ENCODE measurements at regions not wholly inside any gene's neighbourhood (a gene's known extent, or its start where the extent isn't known, plus 50 kb on each side); places are given as distances from the start of the nearest gene placed in this dataset.

- Mint-ChIP-seq H3K36me3 (no peaks in the 10 kb centered on the region), H3K4me3 (no peak overlapping the region), H3K4me1 (no peaks in the 10 kb centered on the region), H3K27ac (no peak overlapping the region), H3K27me3 (no peaks in the 10 kb centered on the region), H3K9me3 (peaks cover 3% of the 10 kb centered on the region)
- no peak for DNase-seq
These were observed 348.6 kb upstream of the ANO3 start for GRCh38 chr11:25983280-25983679.

DNA sequence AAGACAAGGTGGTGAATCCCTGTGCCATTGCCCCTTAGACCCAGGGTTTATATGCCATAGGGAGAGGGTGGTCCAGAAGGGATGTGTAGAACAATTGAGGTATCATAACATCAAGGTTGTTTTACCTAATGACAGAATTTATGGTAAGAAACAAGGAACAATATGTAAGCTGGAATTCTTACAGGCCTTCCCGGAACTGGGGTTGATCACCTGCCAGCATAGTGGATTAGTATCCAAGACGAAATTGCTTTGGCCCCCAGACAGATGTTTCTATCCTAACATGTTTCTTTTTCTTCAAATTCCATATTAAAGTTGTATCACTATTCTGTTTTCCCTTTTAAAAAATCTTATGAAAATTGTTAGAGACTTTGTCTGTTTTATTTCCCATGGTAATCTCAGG, 343.8 kb upstream of the ANO3 start:
- no peak for DNase-seq
- peaks cover 2% of the 10 kb centered on the region for H3K9me3 Mint-ChIP-seq
- H3K4me1 Mint-ChIP-seq: no peaks in the 10 kb centered on the region
- no peaks in the 10 kb centered on the region for H3K27me3 Mint-ChIP-seq
- no peak overlapping the region for H3K4me3 Mint-ChIP-seq
- H3K27ac Mint-ChIP-seq: no peak overlapping the region
- no peaks in the 10 kb centered on the region for H3K36me3 Mint-ChIP-seq

DNA sequence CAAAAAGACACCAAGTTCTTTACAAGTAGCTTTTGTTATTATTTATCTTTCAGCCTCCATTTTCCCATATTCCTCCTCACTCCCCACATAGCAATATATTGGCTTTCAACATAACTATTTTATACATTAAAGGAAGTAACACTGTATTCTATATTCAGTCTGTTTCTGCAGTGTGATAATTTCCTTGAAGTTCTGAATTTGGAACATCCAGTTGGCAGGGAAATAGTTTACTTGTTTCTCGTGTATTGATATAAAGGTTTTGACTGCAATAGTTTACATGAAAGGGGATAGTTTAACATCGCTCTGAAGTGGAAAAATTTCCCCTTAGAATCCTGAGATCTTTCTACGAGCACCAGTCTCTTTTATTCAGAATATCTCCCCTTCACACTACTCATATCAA, 341.5 kb upstream of the ANO3 start:
- no peak overlapping the region for H3K4me3 Mint-ChIP-seq
- H3K4me1 Mint-ChIP-seq: no peaks in the 10 kb centered on the region
- no peaks in the 10 kb centered on the region for H3K27me3 Mint-ChIP-seq
- peaks cover 2% of the 10 kb centered on the region for H3K9me3 Mint-ChIP-seq
- H3K36me3 Mint-ChIP-seq: no peaks in the 10 kb centered on the region
- H3K27ac Mint-ChIP-seq: no peak overlapping the region
- DNase-seq: no peak

DNA sequence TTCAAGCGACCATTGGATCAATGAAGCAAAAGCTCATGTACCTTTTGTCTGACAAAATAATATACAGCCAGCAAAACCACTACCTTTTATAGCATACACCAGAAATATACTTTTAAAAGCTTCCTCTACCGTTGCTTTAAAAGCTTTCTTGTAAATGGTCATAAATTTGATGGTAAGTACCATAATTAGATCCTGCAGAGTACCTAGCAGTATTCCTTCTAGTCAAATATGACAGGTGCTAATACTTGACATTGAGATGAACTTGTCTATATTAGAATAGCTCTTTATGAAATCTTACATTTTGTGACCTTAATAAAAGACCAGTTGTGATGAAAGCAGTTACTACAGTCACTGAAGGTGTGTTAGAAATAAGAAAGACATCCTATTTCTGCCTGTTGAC, 340.5 kb upstream of the ANO3 start:
- no peak overlapping the region for H3K27ac Mint-ChIP-seq
- H3K36me3 Mint-ChIP-seq: no peaks in the 10 kb centered on the region
- H3K4me3 Mint-ChIP-seq: no peak overlapping the region
- no peaks in the 10 kb centered on the region for H3K27me3 Mint-ChIP-seq
- H3K4me1 Mint-ChIP-seq: no peaks in the 10 kb centered on the region
- H3K9me3 Mint-ChIP-seq: peaks cover 2% of the 10 kb centered on the region
- DNase-seq: no peak

DNA sequence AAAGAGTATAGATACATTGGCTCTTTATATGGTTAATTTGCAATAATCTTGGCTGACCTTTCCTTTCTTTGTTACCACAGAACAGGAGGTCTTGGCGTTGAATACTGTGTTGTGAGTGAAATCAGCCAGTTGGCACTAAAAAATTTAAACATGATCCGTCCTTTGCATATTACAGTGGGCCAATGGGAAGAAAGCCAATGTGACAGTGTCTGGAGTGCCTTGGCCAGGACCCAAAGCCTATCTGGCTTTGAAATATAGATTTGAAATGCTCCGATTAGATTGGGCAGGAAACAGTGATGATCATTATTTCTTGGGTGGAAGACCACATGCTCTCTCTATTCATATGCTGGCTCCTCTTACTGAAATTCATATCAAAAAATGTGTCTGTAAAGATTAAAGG, 339.6 kb upstream of the ANO3 start:
- Mint-ChIP-seq H3K36me3 (no peaks in the 10 kb centered on the region), H3K27ac (no peak overlapping the region), H3K27me3 (no peaks in the 10 kb centered on the region), H3K4me3 (no peak overlapping the region), H3K9me3 (peaks cover 2% of the 10 kb centered on the region), H3K4me1 (no peaks in the 10 kb centered on the region)
- DNase-seq: no peak

GRCh38 chr11:25993016-25993415, 338.9 kb upstream of the ANO3 start:
- no peak overlapping the region for H3K4me3 Mint-ChIP-seq

DNA sequence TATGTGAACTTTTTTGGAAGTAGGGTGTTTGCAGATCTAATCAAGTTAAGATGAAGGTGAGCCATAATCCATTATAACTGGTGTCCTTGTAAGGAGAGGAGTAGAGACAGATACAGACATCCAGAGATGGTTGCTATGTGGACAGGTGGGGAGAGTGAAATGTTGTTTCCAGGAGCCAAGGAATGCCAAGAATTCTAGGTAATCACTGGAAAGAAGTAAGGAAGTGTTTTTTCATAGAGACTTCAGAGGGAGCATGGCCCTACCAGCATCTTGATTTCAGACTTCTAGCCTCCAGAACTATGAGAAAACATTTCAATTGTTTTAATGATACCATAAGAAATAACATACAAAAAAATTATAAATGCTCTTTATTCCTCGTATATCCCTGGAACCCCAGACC, 320.5 kb upstream of the ANO3 start:
- Mint-ChIP-seq H3K27me3 (no peaks in the 10 kb centered on the region), H3K9me3 (peaks cover 2% of the 10 kb centered on the region), H3K4me3 (no peak overlapping the region), H3K27ac (no peak overlapping the region), H3K36me3 (no peaks in the 10 kb centered on the region), H3K4me1 (no peaks in the 10 kb centered on the region)
- no peak for DNase-seq

More at GRCh38 chr11:25993016-25993415, 338.9 kb upstream of the ANO3 start:
- Mint-ChIP-seq H3K36me3 (no peaks in the 10 kb centered on the region), H3K27ac (no peak overlapping the region), H3K9me3 (peaks cover 2% of the 10 kb centered on the region), H3K27me3 (no peaks in the 10 kb centered on the region), H3K4me1 (no peaks in the 10 kb centered on the region)
- no peak for DNase-seq

DNA sequence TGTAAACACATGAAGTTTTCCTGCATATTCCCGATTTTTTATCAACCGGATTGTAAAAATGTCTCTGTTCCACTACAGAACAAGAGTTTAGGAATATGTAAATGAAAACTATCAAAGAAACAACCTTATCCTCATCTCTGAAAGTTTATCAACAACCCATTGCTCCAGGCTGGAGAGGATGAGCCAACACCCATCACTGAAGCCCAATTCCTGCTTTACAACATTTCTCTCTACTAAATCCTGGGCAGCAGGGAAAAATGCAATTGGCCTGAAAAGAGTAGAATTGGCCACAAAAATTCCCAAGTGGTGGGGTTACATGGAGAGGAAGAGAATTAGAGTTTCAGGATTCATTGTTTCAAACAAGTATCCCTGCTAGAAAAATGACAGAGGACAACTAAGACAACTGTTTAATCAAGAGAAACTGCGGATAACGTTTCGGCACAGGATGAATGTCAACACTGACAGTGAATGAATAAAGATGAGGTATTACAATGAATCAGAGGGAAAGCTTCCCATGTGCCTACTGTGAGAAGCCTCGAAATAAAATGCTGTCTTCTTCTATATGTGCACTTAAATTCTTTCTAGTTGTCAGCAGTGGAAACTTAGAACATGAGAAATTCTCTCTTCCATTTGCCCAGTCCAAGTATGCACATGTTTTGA, 317.3 kb upstream of the ANO3 start:
- Mint-ChIP-seq H3K36me3 (no peaks in the 10 kb centered on the region), H3K4me1 (no peaks in the 10 kb centered on the region), H3K4me3 (no peak overlapping the region), H3K27me3 (no peaks in the 10 kb centered on the region), H3K9me3 (no peaks in the 10 kb centered on the region), H3K27ac (no peak overlapping the region)
- DNase-seq: no peak

GRCh38 chr11:26017322-26017860, 314.5 kb upstream of the ANO3 start:
- Mint-ChIP-seq H3K27ac (no peak overlapping the region), H3K27me3 (no peaks in the 10 kb centered on the region), H3K9me3 (no peaks in the 10 kb centered on the region), H3K4me3 (no peak overlapping the region), H3K36me3 (no peaks in the 10 kb centered on the region), H3K4me1 (no peaks in the 10 kb centered on the region)
- DNase-seq: no peak

GRCh38 chr11:26017903-26018302, 314.0 kb upstream of the ANO3 start:
- Mint-ChIP-seq H3K4me3 (no peak overlapping the region), H3K9me3 (no peaks in the 10 kb centered on the region), H3K36me3 (no peaks in the 10 kb centered on the region), H3K27me3 (no peaks in the 10 kb centered on the region), H3K27ac (no peak overlapping the region), H3K4me1 (no peaks in the 10 kb centered on the region)
- DNase-seq: no peak

- H3K27ac Mint-ChIP-seq: no peak overlapping the region
- no peak for DNase-seq
- H3K4me3 Mint-ChIP-seq: no peak overlapping the region
- no peaks in the 10 kb centered on the region for H3K4me1 Mint-ChIP-seq
- no peaks in the 10 kb centered on the region for H3K9me3 Mint-ChIP-seq
- no peaks in the 10 kb centered on the region for H3K36me3 Mint-ChIP-seq
- H3K27me3 Mint-ChIP-seq: no peaks in the 10 kb centered on the region
These were observed 313.6 kb upstream of the ANO3 start for GRCh38 chr11:26018336-26018735.

- Mint-ChIP-seq H3K4me3 (no peak overlapping the region), H3K27ac (no peak overlapping the region), H3K36me3 (no peaks in the 10 kb centered on the region), H3K9me3 (peaks cover 1% of the 10 kb centered on the region), H3K4me1 (no peaks in the 10 kb centered on the region), H3K27me3 (no peaks in the 10 kb centered on the region)
- DNase-seq: no peak
These were observed 312.5 kb upstream of the ANO3 start for GRCh38 chr11:26019386-26019785.

DNA sequence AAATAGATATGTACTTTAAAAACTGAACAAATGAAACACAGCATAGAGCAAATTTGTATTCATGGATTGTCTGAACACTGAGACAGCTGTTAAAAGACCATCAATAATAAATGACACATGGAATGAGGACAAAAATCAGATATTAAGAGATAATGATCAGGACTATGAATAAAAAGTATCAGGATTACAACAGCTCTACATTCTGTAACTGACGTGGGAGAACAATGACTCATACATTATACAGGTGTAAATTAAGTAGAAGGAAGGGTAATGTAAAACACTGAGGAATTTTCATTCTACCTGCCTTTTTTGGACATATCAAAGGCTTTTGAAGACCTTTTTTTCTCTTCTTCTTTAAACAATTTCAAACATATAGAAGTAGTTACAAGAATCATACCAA, 310.9 kb upstream of the ANO3 start:
- Mint-ChIP-seq H3K4me3 (no peak overlapping the region), H3K9me3 (peaks cover 2% of the 10 kb centered on the region), H3K27me3 (no peaks in the 10 kb centered on the region), H3K27ac (no peak overlapping the region), H3K4me1 (no peaks in the 10 kb centered on the region), H3K36me3 (no peaks in the 10 kb centered on the region)
- no peak for DNase-seq

DNA sequence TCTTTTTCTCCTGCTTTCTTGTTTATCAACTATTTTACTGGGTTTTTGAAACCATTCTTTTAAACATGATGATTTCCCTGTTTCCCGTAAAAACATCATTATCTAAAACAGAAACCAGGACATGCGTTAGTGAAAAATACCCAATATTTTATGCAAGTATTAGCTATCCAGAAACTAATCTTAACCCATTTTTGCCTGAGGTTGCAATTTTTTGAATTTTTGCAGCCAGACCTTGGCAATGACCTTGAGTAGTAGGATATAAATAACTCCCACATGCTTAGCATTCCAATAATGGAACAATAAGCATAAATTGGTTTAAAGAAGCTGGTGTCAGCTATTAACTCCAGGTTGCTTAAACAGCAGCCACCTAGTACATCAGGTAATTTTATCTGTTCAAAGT, 308.9 kb upstream of the ANO3 start:
- Mint-ChIP-seq H3K27ac (no peak overlapping the region), H3K9me3 (peaks cover 2% of the 10 kb centered on the region), H3K4me1 (no peaks in the 10 kb centered on the region), H3K27me3 (no peaks in the 10 kb centered on the region), H3K36me3 (no peaks in the 10 kb centered on the region), H3K4me3 (no peak overlapping the region)
- DNase-seq: no peak

DNA sequence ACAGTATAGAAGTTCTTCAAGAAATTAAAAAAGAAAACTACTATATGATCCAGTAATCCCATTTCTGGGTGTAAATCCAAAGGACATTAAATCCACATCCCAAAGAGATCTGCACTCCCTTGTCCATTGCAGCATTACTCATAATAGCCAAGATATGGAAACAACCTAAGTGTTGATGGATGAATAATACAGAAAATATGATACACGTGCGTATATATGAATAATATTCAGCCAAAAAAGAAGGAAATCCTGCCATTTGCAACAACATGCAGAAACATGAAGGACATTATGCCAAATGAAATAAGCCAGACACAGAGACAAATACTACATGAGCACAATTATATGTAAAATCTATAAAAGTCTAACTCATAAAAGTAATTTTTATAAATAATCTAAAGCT, 306.3 kb upstream of the ANO3 start:
- Mint-ChIP-seq H3K27me3 (no peaks in the 10 kb centered on the region), H3K9me3 (peaks cover 6% of the 10 kb centered on the region), H3K27ac (no peak overlapping the region), H3K4me3 (no peak overlapping the region), H3K4me1 (no peaks in the 10 kb centered on the region), H3K36me3 (no peaks in the 10 kb centered on the region)
- DNase-seq: no peak

DNA sequence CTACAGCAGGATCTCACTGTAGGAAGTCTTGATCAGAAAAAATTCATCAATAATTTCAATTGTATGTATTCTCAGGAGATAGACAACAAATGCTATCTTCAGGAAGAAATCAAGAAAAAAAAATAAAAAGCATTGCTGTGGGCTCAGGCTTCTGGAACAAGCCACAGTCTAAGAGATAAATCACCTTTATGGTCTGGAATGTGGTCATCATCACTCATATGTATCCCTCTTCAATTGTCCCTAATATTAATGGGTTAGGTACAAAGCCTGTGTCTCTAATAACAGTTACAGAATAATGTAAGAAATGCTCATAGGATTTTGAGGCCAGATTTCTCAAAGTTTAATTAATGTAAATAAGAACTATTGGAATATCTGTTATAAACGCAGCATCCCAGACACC, 305.9 kb upstream of the ANO3 start:
- Mint-ChIP-seq H3K27me3 (no peaks in the 10 kb centered on the region), H3K4me3 (no peak overlapping the region), H3K36me3 (no peaks in the 10 kb centered on the region), H3K27ac (no peak overlapping the region), H3K4me1 (no peaks in the 10 kb centered on the region), H3K9me3 (peaks cover 6% of the 10 kb centered on the region)
- no peak for DNase-seq
